NCI-H69 (cell line): ENCODE measurements at regions not wholly inside any gene's neighbourhood (a gene's known extent, or its start where the extent isn't known, plus 50 kb on each side); places are given as distances from the start of the nearest gene placed in this dataset.

ENCODE experiments used
- DNase-seq: peaks from one replicate; lab custom pipeline; 2025; lab: John Stamatoyannopoulos, UW

- peak; percentile 3 for DNase-seq
These were observed 715.1 kb upstream of the SLC8A1 start for GRCh38 chr2:41167014-41167413.

GRCh38 chr2:41169744-41170143, 717.9 kb upstream of the SLC8A1 start:
- no peak for DNase-seq

- no peak for DNase-seq
These were observed 718.7 kb upstream of the SLC8A1 start for GRCh38 chr2:41170589-41170988.

- no peak for DNase-seq
These were observed 728.5 kb upstream of the SLC8A1 start for GRCh38 chr2:41180387-41180786.

- DNase-seq = peak; percentile 69
These were observed 731.1 kb upstream of the SLC8A1 start for GRCh38 chr2:41182961-41183360.

GRCh38 chr2:41187376-41188122, 735.7 kb upstream of the SLC8A1 start:
- DNase-seq = peak; percentile 71

GRCh38 chr2:41194230-41194629, 742.3 kb upstream of the SLC8A1 start:
- DNase-seq = no peak

- DNase-seq = no peak
These were observed 745.9 kb upstream of the SLC8A1 start for GRCh38 chr2:41197781-41198180.

GRCh38 chr2:41199334-41199733, 747.4 kb upstream of the SLC8A1 start:
- DNase-seq = peak; percentile 43

- DNase-seq = no peak
These were observed 752.4 kb upstream of the SLC8A1 start for GRCh38 chr2:41204315-41204714.

- DNase-seq = no peak
These were observed 754.1 kb upstream of the SLC8A1 start for GRCh38 chr2:41206004-41206403.

GRCh38 chr2:41207578-41207977, 755.7 kb upstream of the SLC8A1 start:
- peak; percentile 57 for DNase-seq

GRCh38 chr2:41210030-41210429, 758.1 kb upstream of the SLC8A1 start:
- peak; percentile 9 for DNase-seq

GRCh38 chr2:41216978-41217377, 765.1 kb upstream of the SLC8A1 start:
- DNase-seq = no peak

GRCh38 chr2:41222593-41222992, 770.7 kb upstream of the SLC8A1 start:
- DNase-seq = peak; percentile 45

- DNase-seq = no peak
These were observed 782.2 kb upstream of the SLC8A1 start for GRCh38 chr2:41234093-41234492.

GRCh38 chr2:41241325-41242000, 789.6 kb upstream of the SLC8A1 start:
- DNase-seq = no peak

- DNase-seq = no peak
These were observed 790.1 kb upstream of the SLC8A1 start for GRCh38 chr2:41242001-41242331.

- no peak for DNase-seq
These were observed 779.7 kb upstream of the PKDCC start for GRCh38 chr2:41267929-41268659.

GRCh38 chr2:41283079-41283775, 764.6 kb upstream of the PKDCC start:
- peak; percentile 2 for DNase-seq

- DNase-seq = no peak
These were observed 754.3 kb upstream of the PKDCC start for GRCh38 chr2:41293491-41293890.

- DNase-seq = no peak
These were observed 753.5 kb upstream of the PKDCC start for GRCh38 chr2:41294331-41294730.
